Fibroblast of skin of left biceps (primary cell): ENCODE measurements at regions not wholly inside any gene's neighbourhood (a gene's known extent, or its start where the extent isn't known, plus 50 kb on each side); places are given as distances from the start of the nearest gene placed in this dataset.
"Not testable (repeated sequence)": the region's sequence is repeated elsewhere in the genome, so short reads cannot be mapped to it uniquely, and the experiment has no call there.

Experiments
- DNase-seq, 2 experiments: peaks; one replicate each; pipeline ENCODE4 v3.0.0-alpha.2; 2013; ENCODE audit warnings: low read depth in 2 of 2

GRCh38 chr6:150739711-150740349 lies 125.7 kb upstream of the MTHFD1L start:
- no peak for DNase-seq

- DNase-seq: no peak
These were observed 125.0 kb upstream of the MTHFD1L start for GRCh38 chr6:150740453-150740852.

GRCh38 chr6:150741633-150742200 lies 123.8 kb upstream of the MTHFD1L start:
- DNase-seq: no peak

GRCh38 chr6:150744522-150745260 lies 120.8 kb upstream of the MTHFD1L start:
- no peak for DNase-seq

GRCh38 chr6:150745896-150746295 lies 119.6 kb upstream of the MTHFD1L start:
- no peak for DNase-seq

- no peak for DNase-seq
These were observed 118.3 kb upstream of the MTHFD1L start for GRCh38 chr6:150747155-150747554.

GRCh38 chr6:150749091-150749670 lies 116.3 kb upstream of the MTHFD1L start:
- no peak for DNase-seq

GRCh38 chr6:150751296-150751695 lies 114.2 kb upstream of the MTHFD1L start:
- DNase-seq: no peak

GRCh38 chr6:150752409-150752808 lies 113.1 kb upstream of the MTHFD1L start:
- DNase-seq: no peak

GRCh38 chr6:150753371-150754064 lies 112.0 kb upstream of the MTHFD1L start:
- DNase-seq: no peak

GRCh38 chr6:150755042-150755441 lies 110.5 kb upstream of the MTHFD1L start:
- DNase-seq: no peak

- no peak for DNase-seq
These were observed 110.0 kb upstream of the MTHFD1L start for GRCh38 chr6:150755524-150755923.

GRCh38 chr6:150756173-150756572 lies 109.3 kb upstream of the MTHFD1L start:
- peak; percentile 50 to 54 for DNase-seq

- DNase-seq: not testable (repeated sequence)
These were observed 107.7 kb upstream of the MTHFD1L start for GRCh38 chr6:150757807-150758206.

- DNase-seq: no peak
These were observed 106.0 kb upstream of the MTHFD1L start for GRCh38 chr6:150759483-150759882.

GRCh38 chr6:150761771-150762170 lies 103.7 kb upstream of the MTHFD1L start:
- DNase-seq: no peak

GRCh38 chr6:150764334-150765066 lies 101.0 kb upstream of the MTHFD1L start:
- no peak for DNase-seq

GRCh38 chr6:150765067-150765764 lies 100.3 kb upstream of the MTHFD1L start:
- DNase-seq: no peak

GRCh38 chr6:150766201-150766997 lies 99.1 kb upstream of the MTHFD1L start:
- peak in 1 of 2 experiments; percentile 32 for DNase-seq

- DNase-seq: no peak
These were observed 98.3 kb upstream of the MTHFD1L start for GRCh38 chr6:150767161-150767560.
